ENCODE measurements at regions not wholly inside any gene's neighbourhood (a gene's known extent, or its start where the extent isn't known, plus 50 kb on each side); places are given as distances from the start of the nearest gene placed in this dataset.
A peak's percentile ranks its signal among the peaks of the same experiment; 100 is the strongest.
"Not testable (repeated sequence)": the region's sequence is repeated elsewhere in the genome, so short reads cannot be mapped to it uniquely, and the experiment has no call there.

GRCh38 chr12:76176940-76177339 is 92.5 kb upstream of the NAP1L1 start:
- DNase-seq = no peak

DNA sequence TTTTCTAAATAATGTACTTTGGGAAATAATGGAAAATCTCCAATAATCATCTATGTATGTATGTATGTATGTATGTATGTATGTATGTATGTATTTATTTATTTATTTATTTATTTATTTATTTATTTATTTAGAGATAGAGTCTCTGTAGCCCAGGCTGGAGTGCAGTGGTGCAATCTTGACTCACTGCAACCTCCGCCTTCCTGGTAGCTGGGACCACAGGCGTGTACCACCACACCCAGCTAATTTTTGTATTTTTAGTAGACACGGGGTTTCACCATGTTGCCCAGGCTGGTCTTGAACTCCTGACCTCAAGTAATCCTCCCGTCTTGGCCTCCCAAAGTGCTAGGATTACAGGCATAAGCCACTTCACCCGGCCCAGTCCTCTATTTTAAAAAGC is 91.5 kb upstream of the NAP1L1 start:
- DNase-seq = not testable (repeated sequence)

DNA sequence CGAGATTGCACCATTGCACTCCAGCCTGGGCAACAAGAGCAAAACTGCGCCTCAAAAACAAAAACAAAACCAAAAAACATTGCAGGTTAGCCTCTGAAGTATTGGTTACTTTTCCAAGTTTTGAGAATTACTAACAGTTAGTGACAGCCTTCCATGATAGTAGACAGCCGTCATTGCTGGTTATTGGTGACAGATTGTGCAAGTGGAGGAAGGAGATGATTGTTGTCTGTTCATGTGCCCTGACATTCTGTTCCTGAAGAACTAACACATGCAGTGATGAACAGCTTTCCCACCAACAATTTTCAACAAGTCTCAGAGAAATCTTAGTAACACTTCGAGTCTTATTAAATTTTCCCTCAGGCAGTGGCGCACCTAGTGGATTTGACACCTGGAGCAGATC is 89.3 kb upstream of the NAP1L1 start:
- no peak for DNase-seq

DNA sequence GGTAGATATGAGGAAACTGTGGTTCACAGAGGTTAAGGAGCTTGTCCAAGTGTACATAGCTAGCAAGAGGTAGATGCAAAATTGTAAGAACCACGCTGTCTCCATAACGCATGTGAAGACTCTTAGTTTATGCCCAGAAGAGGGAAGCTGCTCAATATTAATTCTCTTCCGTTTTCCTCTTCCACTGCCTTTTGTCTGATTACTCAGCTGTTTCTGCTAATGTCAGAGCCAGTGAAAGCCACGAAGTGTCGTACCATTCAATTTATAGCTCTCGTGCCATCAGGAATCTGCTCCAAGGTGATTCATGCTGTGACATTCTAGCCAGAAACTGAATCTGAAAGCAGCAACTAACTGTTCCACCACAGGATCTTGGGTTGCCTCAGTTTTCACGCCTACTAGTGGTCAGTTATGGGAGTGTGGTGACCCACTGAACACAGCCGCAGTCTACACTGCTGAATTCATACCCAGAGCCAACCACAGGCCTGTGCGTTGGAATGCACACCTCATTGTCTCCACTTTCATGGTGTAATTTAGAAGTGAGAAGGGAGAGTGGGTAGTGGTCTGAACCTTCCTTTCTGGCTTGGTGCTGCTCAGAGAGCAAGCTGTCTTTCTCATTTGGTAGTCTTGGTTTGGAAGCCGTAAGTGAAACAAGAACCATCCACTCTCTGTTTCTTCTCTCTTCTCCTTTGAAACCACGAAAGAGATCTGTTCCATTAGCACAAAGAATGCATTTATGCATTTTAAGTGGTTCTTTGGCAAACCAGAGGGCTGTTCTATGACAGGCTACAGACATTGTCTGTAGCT is 74.2 kb upstream of the NAP1L1 start:
- DNase-seq = peak; percentile 88

GRCh38 chr12:76156726-76157125 is 72.2 kb upstream of the NAP1L1 start:
- DNase-seq = no peak

- no peak for DNase-seq
Observed at GRCh38 chr12:76156314-76156713, 71.8 kb upstream of the NAP1L1 start.

GRCh38 chr12:76155157-76155670 is 70.7 kb upstream of the NAP1L1 start:
- no peak for DNase-seq

DNA sequence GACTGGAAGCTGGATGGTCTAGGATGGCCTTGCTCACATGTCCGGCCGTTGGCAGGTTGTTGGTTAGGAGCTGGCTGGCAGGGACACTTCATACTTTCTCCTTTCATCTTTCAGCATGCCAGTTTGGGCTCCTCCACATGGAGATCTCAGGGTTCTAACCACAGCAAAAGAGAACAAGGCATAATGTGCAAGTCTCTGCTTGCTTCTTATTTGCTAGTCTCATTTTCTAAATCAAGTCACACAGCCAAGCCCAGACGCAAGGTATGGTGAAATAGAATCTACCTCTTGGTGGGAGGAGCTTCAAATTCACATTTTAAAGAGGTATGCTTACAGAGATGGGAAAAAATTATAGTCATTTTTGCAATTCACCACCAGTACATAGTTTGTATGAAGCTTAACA is 69.1 kb upstream of the NAP1L1 start:
- no peak for DNase-seq

GRCh38 chr12:76152181-76152807 is 67.8 kb upstream of the NAP1L1 start:
- DNase-seq = no peak

DNA sequence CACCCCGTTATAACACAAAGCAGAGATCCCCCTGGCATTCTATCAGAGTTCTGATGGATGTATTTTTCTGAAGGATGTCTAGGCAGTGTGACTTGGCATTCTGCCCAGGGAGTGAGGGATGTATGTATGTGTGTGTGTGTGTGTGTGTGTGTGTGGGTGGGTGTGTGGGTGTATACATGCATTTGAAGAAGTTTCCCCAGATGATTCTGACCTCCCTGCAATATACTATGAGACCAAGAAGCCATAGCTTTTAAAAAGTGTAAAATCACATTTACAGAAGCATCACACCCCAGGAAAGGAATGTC is 59.7 kb upstream of the NAP1L1 start:
- DNase-seq = peak; percentile 65

- no peak for DNase-seq
Observed at GRCh38 chr12:76143343-76144244, 59.1 kb upstream of the NAP1L1 start.

GRCh38 chr12:76142305-76142704 is 57.8 kb upstream of the NAP1L1 start:
- DNase-seq = no peak

- DNase-seq = no peak
Observed at GRCh38 chr12:76138656-76139055, 54.2 kb upstream of the NAP1L1 start.

- DNase-seq = peak; percentile 80
Observed at GRCh38 chr12:76137606-76138005, 53.1 kb upstream of the NAP1L1 start.

DNA sequence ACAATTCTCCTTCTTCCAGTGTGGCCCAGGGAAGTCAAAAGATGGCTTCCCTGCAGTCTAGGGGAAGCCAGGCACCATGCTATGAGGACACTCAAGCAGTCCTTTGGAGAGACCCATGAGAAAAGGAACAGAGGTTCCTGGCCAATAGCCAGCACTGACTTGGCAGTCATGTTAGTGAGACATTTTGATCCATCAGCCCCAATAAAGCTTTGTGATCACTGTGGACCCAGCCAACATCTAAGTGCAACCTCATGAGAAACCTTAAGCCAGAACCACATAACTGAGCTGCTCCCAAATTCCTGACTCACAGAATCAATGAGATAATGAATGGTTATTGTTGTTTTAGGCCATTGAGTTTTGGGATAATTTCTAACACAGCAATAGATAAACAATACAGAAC is 51.0 kb upstream of the NAP1L1 start:
- DNase-seq = no peak

All from fibroblast of skin of abdomen (primary cell).